ENCODE measurements at regions not wholly inside any gene's neighbourhood (a gene's known extent, or its start where the extent isn't known, plus 50 kb on each side); places are given as distances from the start of the nearest gene placed in this dataset.

DNA sequence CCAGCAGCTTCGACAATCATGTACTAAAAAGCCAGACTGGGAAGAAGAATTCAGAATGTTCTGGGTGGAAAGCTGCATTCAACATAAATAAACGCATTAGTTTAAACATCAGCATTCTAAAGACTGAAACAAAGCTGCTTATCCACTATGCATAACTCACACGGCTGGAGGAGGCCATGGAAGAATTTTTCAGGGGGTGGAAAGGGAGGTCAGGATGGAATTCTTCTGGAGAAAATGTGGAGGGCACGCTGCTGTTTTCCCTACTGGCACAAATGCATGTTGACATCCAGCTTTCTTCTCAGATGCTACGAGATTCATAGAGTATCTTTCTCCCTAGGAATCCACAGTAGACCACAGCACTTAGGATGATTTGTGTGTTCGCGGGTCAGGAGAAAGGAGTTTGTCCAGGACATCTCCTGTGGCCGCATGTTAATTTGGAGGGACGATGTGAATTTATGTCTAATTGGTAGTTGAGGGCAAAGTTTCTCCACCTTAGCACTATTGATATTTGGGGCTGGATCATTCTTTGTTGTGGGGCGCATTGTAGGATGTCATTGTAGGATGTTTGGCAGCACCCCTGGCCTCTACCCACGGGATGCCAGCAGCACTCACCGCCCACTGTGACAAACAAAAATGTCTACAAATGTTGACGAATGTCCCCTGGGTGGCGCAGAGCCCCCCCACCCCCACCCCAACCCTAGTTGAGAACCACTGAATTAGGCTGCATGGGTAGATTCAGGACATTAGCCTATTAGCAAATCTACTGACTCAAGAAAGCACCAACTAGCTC, 86.5 kb upstream of the KAZN start:
- DNase-seq, result no peak

DNA sequence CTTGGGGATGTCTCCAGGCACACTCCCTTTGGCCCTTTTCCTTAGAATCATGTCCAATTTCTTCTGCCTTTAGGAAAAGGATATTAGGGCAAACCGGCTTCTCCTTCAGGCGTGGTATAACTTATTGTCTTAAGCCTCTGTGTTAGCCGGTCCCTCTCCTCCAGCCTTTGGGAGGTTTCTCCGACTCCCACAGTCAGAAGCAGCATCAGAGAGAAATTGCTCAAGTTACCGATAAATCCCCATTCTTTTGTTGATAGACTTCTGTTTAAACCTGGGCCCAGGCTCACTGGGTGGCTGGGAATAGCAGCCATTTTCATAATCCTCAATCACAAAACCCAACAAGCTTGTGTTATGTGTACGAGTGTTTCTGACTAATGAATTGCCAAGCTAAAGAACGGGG, 85.4 kb upstream of the KAZN start:
- no peak for DNase-seq

DNA sequence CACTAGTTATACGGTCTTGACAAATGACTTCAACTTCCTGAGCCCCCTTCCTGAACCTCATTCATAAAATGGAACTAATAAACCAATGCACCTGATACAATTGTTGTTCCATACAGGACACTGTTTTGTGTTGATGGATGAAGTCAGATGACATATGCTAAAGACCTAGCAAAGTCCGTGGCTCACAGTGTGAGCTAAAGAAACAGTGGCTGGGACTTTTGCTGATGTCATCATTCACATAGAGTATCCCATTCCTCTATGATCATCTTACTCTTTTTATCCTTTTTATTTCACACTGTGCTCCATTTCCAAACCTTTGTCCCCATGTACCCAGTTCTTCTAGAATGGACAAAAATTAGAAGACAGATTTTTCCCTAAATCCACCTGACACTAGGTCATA, 83.7 kb upstream of the KAZN start:
- no peak for DNase-seq

DNA sequence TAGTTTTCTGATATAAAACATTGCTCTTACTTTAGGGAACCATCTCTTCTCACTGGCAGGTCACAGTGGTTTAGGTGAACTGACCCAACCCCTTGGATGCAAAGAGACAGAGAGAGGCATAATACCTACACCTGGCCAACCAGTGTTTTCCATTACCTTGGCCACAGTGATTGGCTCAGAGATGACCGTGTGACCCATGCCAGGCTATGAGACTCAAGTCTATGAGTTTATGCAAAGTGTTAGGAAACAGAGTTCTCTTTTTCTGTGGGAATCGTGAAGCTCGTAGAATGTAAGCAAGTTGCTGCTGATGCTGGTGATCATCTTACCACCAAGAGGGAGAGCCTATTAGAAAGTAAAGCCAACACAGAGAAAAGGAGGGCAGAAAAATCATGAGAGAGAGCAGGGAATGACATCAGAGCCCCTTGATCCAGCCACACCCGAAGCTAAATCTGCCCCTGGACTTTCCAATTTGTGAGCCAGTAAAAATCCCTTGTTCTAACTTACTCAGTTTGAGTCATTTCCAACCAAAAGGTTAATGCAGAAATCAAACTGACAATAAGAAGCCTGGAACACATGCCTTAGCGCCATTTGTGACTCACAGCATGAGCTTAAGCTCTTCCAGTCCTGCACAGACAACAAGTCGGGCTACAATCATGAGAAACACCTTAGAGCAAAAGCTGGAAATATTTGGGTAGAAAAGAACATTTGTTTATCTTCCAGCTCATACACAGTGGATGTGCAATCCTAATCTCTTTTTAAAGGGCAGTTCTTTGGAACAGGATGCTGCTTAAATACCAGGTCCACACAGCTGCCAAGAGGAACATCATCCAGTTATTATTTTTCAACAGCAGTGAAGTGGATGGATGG, 81.3 kb upstream of the KAZN start:
- no peak for DNase-seq

DNA sequence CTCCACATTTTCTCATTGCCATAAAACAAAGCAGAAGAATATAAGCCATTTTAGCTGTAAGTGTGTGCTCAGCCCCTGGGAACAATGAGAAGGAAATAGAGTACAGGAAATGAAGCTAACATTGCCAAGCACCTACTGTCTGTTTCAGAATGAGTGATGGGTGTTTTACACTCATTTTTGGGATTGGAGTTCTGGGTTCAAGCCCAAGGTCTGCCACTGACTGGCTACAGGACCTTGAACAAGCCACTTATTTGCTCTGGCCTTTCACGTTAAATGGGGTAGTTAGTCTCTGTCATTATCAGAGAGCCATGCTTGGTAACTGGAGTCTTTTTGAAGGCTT, 80.7 kb upstream of the KAZN start:
- no peak for DNase-seq

DNA sequence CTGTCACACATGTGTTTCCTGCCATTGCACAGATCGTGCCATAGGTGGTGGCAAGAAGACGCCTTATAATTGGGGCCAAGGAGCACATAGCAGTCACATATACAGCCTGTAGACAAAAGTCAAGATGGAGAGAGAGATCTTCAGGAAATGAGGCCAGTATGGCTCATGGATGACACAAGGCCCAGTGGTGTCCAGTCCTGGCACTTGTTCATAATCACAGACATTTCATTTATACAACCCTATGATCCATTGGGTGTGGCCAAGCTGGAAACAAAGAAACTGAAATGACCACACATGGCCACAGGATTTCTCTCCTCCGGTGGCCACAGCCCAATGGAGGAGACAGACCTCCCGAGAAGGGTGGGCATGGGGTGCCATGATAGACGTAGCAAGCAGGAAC, 78.5 kb upstream of the KAZN start:
- no peak for DNase-seq

DNA sequence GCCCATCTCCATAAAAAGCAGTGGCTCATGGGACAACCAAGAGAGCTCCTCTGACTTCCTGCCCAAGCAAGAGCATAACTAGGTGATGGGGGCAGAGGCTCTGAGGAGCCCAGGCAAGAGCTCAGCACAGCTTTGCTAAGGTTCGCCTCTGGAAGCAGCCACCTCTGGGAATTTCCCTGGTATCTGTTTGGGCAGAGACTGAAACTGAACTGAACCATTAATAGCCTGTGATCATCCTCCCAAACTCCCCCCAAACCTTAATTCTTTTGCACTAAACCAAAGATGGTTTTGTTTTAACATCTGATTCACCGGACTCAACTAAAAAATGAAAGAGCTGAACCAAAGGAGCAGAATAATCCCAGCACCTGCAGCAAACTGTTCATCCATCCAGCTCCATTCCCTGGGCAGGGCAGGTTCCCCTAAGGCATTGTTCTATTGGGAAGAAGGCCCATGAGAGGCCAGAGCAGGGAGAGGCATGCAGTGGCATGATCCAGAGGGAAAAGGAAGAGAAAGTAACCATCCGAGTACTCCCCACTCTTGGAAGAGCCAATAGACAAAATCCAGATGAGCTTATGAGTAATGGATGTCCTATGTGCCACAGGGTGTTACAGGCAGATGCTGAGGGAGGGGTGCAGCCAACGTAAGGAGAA, 77.8 kb upstream of the KAZN start:
- DNase-seq, result no peak

DNA sequence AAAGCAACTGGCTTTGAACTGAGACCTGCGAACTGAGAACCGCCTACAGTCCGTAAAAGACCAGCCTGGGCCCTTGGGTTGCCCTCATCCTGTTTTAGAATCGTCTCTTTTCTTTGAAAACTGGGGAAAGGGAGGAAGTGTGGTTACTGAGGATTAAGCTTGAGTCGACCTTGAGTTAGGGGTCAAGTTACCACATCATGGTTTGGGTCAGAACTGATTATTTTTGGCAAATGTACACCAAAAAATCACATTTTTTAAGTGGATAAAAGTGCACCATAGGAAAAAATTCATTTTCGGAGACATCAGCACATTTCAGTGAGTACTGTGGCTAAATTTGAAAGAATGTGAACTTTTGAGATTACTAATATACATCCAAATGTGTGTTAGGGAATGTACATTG, 76.9 kb upstream of the KAZN start:
- DNase-seq, result no peak

DNA sequence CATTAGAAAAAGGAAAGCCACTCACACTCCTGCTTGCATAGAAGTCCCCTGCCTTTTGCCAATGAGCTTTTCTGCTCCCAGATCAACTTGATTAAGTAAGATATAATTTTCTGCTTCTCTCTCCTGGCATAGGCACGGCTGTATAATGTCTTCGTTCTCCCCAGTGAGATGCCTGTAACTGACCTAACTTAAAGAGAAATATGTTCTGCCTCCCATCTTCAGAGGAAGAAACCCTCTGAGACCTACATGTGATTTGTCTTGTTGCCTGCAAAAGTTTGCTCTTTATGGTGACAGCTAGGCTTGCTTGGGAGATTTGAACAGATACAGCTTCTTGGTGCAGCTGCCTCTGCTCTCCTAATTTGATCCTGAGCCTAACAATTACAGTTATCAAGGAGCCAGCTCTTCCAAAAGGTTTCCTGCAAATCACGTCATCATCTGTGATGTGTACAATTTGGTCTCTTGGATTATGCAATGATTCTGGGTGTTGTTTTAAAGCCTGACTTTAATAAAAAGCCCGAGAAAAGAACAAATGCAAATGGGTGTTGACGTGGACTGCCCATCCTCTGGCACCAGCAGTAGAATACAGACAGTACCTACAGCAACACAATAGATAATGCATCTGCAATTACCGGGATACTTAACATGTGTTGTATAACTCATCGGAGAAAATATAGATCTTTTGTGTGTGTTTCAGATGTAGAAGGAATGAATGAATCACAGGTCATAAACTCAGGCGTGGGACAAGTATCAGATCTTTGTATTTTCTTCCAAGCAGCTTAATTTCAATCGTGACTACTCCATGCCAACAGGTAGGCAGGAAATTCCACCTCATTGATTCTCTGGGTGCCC, 76.2 kb upstream of the KAZN start:
- DNase-seq, result no peak

DNA sequence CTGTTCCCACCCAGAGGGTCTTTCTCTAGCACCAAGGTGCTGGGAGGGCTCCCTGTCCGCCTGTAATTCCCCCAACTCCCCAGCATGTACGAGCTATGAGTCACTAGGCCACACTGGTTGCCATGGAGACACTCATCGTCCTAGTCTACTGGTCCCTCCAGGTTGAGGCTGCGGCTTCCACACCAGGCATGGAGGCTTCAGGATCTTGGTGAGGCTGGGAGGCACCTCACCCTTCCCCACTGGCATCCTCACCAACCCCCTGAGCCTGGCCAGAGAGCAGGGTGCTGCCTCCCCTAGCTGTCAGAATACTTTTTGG, 75.6 kb upstream of the KAZN start:
- DNase-seq, result no peak

DNA sequence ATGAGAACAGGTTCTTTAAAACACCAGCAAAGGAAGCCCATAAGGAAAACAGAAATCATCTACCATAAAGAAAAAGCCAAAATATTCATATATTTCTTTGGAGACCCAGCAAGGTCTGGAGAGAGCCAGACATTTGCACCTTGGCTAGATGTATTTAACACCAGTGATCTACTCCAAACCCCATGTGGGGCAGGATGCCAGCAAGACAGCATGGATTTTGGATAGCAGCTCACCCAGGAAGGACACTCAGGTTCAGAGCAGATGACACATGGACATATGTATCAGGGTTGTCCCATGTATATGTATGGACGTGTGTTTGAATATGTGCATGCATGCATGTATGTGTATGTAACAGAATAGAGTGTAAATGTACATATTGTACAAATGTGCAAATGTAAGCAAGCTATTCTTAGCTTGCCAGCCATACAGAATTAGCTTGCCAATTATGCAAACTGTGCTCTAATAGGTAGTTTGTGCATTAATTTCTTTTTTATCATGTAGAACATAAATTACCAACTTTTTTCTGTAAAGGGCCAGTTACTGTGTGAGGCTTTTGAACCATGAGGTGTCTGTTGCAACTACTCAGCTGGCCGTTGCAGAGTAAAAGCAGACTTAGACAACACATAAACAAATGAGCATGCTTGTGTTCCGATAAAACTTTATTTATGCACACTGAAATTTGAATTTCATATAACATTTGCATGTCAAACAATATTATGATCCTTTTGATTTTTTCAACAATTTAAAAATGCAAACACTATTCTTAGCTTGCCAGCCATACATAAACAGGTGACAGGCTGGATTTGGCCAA, 73.5 kb upstream of the KAZN start:
- no peak for DNase-seq

DNA sequence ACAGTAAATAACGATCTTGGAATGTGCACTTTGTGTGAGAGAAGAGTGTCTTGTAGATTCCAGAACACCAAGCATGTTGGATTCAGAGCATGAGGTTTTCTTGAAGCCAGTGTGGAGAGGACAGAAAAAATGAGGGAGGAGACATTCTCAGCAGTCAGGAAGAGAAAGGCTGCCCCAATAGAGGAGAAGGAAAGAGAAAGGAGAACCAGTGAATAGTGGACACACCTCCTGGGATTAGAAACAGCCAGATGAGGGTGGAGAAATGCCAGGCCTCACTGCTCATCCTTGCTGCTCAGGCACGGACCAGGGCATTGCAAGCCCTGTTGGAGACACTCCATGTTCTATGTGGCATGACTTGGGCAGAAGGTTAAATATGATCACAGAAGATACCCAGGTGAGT, 69.0 kb upstream of the KAZN start:
- no peak for DNase-seq

DNA sequence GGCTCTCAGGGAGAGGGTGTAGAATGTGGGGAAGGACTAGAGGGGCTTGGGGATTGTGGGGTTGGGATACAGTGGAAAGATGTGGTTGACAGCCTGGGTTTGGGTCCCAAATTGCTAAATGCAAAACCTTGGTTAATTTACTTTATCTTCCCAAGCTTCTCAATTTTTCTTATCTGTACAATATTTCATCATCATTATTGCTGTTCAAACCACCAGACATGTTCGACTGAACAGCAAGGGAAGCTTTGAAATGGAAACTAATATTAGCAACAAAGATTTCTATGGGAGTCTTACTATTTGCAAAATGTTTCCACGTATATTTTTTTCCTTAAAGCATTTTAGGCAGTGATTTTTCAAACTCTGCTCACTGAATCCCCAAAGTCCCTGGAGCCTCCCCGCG, 67.0 kb upstream of the KAZN start:
- no peak for DNase-seq

DNA sequence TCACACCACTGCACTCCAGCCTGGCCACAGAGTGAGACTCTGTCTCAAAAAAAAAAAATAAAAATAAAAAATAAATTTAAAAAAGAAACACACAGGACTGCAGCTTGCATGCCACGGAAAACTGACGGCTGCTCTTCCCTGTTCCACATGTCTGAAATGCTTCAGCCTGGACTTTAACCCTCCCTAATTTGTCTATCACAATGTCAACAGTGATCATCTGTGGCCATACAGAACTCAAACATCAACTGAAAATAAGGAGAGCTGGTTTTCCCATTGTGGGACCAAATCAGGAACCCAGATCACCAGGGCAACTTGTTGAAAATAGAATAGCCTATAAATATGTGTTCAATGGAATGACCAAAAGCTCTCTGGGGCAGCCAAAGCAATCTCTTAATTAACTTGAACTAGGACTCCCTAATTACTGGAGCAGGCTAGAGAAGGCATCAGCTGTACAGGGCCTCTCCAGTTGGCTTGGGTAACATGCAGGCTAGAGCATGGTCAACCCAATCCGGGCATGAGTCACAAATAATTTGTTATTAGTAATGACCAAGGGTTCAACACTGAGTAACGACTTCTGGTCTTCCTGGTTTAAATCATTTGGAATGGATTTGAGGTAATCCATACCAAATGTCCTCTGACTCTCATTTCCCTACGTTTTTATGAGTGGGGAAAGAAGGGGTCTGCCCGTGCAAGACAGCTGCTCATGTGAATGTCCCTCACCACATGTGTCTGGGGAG, 62.7 kb upstream of the KAZN start:
- no peak for DNase-seq

DNA sequence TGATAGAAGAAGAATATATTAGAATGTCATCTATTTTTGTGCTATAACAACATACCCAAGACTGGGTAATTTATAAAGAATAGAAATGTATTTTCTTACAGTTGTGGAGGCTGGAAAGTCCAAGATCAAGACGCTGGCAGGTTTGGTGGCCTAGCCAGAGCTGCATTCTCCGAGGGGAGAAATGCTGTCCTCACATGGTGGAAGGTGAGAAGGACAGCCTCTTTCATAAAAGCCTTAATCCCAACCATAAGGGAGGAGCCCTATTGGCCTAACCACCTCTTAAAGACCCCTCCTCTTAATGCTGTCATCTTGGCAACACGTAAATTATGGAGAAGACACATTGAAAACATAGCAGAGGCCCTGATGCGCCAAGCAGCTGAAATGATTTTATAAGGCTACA, 60.1 kb upstream of the KAZN start:
- DNase-seq, result peak; percentile 45

DNA sequence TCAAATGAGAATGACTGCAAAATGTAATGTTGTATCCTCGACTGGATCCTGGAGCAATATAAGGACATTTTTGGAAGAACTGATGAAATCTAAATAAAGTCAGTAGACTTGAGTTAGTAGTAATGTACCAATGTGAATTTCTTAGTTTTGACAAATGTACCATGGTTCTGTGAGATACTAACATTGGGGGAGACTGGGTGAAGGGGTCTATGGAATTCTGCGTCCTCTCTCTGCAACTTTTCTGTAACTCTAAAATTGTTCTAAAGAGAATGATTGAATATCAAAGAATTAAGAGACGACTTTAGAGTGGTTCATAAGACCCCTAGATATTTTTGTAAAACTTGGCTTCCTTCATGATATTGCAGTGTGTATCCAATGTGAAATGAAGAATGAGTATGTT, 59.2 kb upstream of the KAZN start:
- DNase-seq, result no peak

DNA sequence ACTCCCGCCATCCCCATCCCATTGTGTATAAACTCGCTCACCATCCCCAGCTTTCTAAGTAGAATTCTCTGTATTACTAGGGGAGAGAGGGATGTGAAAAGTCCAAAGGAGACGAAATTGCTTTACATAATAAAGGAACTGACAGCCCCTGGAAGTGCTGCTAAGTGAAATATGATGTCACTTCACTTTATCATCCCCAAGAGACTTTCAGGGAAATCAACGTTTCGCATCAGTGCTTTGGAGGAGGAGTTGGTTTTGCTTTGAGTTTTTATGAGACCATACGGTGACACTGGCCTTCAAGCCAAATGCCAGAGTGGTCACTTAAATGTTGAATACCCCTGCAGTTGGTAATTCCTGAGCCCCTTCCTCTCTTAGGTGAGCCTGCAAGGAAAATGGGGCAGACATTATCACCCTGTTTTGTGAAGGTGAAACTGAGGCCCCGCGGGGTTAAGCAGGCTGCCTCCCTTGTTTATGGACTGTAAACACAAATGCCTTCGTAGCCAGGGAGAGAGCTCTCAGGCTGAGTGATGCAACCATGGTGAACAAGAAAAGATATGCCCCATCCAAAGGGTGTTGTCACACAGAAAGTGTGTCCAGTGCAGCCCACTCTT, 58.4 kb upstream of the KAZN start:
- DNase-seq, result no peak

DNA sequence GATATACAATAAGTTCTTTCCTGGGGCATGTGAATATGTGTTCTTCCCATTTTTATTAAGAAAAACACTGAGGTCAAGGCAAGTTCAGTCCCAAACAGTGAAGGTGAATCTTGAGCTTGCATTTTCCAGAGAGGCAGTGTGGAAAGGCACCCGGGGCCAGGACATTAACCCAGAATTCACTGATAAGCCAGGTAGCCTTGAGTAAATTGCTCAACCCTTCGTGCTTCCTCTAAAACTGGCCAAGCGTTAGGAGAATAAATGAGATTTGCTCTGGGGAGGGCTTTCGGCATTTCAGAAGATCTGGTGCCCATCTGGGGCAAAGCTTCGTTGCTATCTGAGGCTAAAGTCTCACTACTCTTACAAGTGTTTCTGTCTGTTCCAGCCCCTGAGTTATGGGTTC, 57.1 kb upstream of the KAZN start:
- no peak for DNase-seq

DNA sequence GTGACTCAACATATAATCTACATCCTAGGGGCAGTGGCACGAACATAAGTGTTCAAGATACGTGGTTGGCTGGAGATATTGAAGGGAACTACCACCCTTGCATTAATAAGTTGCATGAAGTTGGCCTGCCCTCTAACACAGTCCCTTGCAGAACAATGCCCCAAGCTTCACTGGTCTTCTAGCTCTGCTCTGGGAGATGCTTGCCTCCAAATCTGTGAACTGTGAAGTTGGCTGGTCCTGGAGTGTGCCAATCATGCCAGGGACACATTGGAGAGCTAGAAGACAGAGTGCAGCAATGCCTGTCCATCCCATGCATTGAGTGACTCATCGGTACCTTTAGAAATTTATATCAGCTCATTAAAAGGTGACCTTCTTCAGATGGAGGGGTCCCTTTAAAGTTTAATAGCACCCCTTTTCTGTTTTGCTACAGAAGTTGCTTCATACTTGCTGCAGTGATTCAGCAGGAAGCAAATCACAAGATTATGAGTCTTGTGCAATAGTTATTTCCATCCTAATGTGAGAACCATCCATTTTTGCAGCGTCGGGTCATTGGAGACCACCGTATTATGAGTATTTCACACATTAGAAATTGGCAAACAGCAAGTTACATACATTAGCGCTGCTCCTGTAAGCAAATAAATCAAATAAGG, 55.2 kb upstream of the KAZN start:
- DNase-seq, result no peak

DNA sequence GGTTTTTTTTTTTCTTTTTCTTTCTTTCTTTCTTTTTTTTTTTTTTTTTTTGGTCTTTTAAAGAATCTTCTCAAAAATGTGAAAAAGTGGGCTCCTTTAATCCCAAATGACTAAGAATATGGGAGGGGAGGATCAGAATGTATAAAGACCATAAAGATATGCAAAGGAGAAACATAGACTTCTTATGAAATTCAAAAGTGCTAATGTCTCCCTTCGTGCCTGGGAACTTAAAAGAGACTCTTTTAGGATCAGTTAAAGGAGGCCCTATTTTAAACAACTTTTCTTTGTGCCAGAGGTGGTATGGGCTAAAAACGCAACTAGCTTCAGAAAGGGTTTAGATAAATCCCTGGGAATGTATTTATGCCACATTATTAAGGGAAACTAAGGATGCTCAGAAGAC, 54.2 kb upstream of the KAZN start:
- DNase-seq, result no peak
